Upper lobe of left lung (tissue), 6 donors: ENCODE measurements at regions not wholly inside any gene's neighbourhood (a gene's known extent, or its start where the extent isn't known, plus 50 kb on each side); places are given as distances from the start of the nearest gene placed in this dataset.

Source experiments
- ATAC-seq, 2 donors: fragments of 200-7000 bp; cut with Tn5 transposase; one replicate each; pipeline ENCODE4 v1.9.1; 2022; ENCODE audit warnings: mild to moderate bottlenecking in 2 of 2, moderate library complexity in 2 of 2; ENCODE audit not compliant: low FRiP score in 2 of 2
- DNase-seq, 2 donors: peaks; one replicate each; pipeline ENCODE4 v3.0.0-alpha.2; 2019 to 2020
- H3K27ac ChIP-seq, 4 donors: fragments of 200-600 bp; sonication (generic); one replicate each; pipeline ENCODE4 v1.5.1; 2016 to 2019
- H3K27me3 ChIP-seq, 4 donors: fragments of 200-600 bp; sonication (generic); one replicate each; pipeline ENCODE4 v1.5.1; 2017 to 2019
- H3K36me3 ChIP-seq, 4 donors: fragments of 200-600 bp; sonication (generic); one replicate each; pipeline ENCODE4 v1.5.1; 2016 to 2019
- H3K4me1 ChIP-seq, 4 donors: fragments of 200-600 bp; sonication (generic); one replicate each; pipeline ENCODE4 v1.5.1; 2018 to 2019
- H3K4me3 ChIP-seq, 4 donors: fragments of 200-600 bp; sonication (generic); one replicate each; pipeline ENCODE4 v1.5.1; 2017 to 2019; ENCODE audit warnings: mild to moderate bottlenecking in 2 of 4, moderate library complexity in 1 of 4
- H3K9me3 ChIP-seq, 4 donors: fragments of 200-600 bp; sonication (generic); one replicate each; pipeline ENCODE4 v1.5.1; 2018 to 2019
- CTCF ChIP-seq, 6 experiments: fragments of 450-650 bp in 4 of 6; fragments of 200-600 bp in 2 of 6; sonication (generic) in 2 of 6; IDR thresholded peaks; one replicate each; pipeline ENCODE4 v1.5.1; 2016 to 2019; ENCODE audit warnings: antibody characterized with exemption in 6 of 6
- EP300 ChIP-seq, 4 donors: sonication (generic); formaldehyde crosslinking; IDR thresholded peaks; one replicate each; pipeline ENCODE4 v1.5.1; 2017; ENCODE audit warnings: antibody characterized with exemption in 4 of 4, control low read depth in 2 of 4
- POLR2A ChIP-seq, 4 donors: fragments of 450-650 bp; IDR thresholded peaks; one replicate each; pipeline ENCODE4 v1.5.1; 2016 to 2017; ENCODE audit warnings: antibody characterized with exemption in 4 of 4, mild to moderate bottlenecking in 2 of 4
- POLR2AphosphoS5 ChIP-seq, 2 donors: sonication (generic); formaldehyde crosslinking; IDR thresholded peaks; one replicate each; pipeline ENCODE4 v1.5.1; 2017; ENCODE audit warnings: antibody characterized with exemption in 2 of 2
- whole genome bisulfite sequencing, 2 donors: methylation state at CpG; one replicate each; pipeline ENCODE4 v1.1.5; 2017 to 2018; 5-methylcytosine and 5-hydroxymethylcytosine counted together
- donor health status: DM: no; HTN: no; CAD: no; lungs with moderate emphysema.
- donor health status: DM: no; HTN: yes; CAD: no; lungs with severe emphysema.

- peak in 1 of 2 donors; percentile 75 for ATAC-seq
- TF ChIP-seq POLR2AphosphoS5 (IDR thresholded peaks at IDR 0.05): no peak
- peak in 5 of 6 experiments; percentile 26 to 53 (median 39) for TF ChIP-seq CTCF (IDR thresholded peaks at IDR 0.05)
Observed at GRCh38 chr2:180124273-180125139, 117.4 kb upstream of the CWC22 start.

GRCh38 chr2:180122874-180123273 is 115.8 kb upstream of the CWC22 start:
- no peak overlapping the region for H3K27ac ChIP-seq
- H3K36me3 ChIP-seq: no peaks in the 10 kb centered on the region
- no peaks in the 10 kb centered on the region for H3K9me3 ChIP-seq
- WGBS, 2 donors: 64 to 70% methylated on average over 2 of the region's 2 CpGs
- no peaks in the 10 kb centered on the region for H3K27me3 ChIP-seq
- no peaks in the 10 kb centered on the region for H3K4me1 ChIP-seq
- DNase-seq (no peak), ATAC-seq (no peak)
- H3K4me3 ChIP-seq: no peak overlapping the region
- TF ChIP-seq POLR2A (IDR thresholded peaks at IDR 0.05): no peak
- TF ChIP-seq CTCF (IDR thresholded peaks at IDR 0.05): no peak
- TF ChIP-seq EP300 (IDR thresholded peaks at IDR 0.05): no peak
- no peak for TF ChIP-seq POLR2AphosphoS5 (IDR thresholded peaks at IDR 0.05)

More at GRCh38 chr2:180124273-180125139, 117.4 kb upstream of the CWC22 start:
- Histone ChIP-seq H3K36me3 (no peaks in the 10 kb centered on the region), H3K9me3 (no peaks in the 10 kb centered on the region), H3K27me3 (no peaks in the 10 kb centered on the region), H3K4me3 (no peak overlapping the region), H3K4me1 (no peaks in the 10 kb centered on the region), H3K27ac (no peak overlapping the region)
- no peak for DNase-seq
- WGBS, 2 donors: 18 to 19% methylated on average over 8 of the region's 8 CpGs

GRCh38 chr2:180115675-180116074 is 108.6 kb upstream of the CWC22 start:
- WGBS, 2 donors: 74 to 76% methylated on average over 2 of the region's 2 CpGs
- DNase-seq (no peak), ATAC-seq (no peak)

GRCh38 chr2:180115269-180115668 is 108.2 kb upstream of the CWC22 start:
- DNase-seq: no peak
- ATAC-seq: no peak
- H3K36me3 ChIP-seq: no peaks in the 10 kb centered on the region
- H3K9me3 ChIP-seq: no peaks in the 10 kb centered on the region
- H3K27ac ChIP-seq: no peak overlapping the region
- TF ChIP-seq EP300 (IDR thresholded peaks at IDR 0.05): no peak
- TF ChIP-seq POLR2A (IDR thresholded peaks at IDR 0.05): no peak
- TF ChIP-seq POLR2AphosphoS5 (IDR thresholded peaks at IDR 0.05): no peak
- TF ChIP-seq CTCF (IDR thresholded peaks at IDR 0.05): no peak
- WGBS, 2 donors: 71 to 94% methylated on average over 2 of the region's 2 CpGs
- no peaks in the 10 kb centered on the region for H3K4me1 ChIP-seq
- no peaks in the 10 kb centered on the region for H3K27me3 ChIP-seq
- no peak overlapping the region for H3K4me3 ChIP-seq

More at GRCh38 chr2:180115675-180116074, 108.6 kb upstream of the CWC22 start:
- no peak for TF ChIP-seq POLR2AphosphoS5 (IDR thresholded peaks at IDR 0.05)
- no peak for TF ChIP-seq CTCF (IDR thresholded peaks at IDR 0.05)
- no peak for TF ChIP-seq EP300 (IDR thresholded peaks at IDR 0.05)
- TF ChIP-seq POLR2A (IDR thresholded peaks at IDR 0.05): no peak
- Histone ChIP-seq H3K4me1 (no peaks in the 10 kb centered on the region), H3K9me3 (no peaks in the 10 kb centered on the region), H3K27ac (no peak overlapping the region), H3K36me3 (no peaks in the 10 kb centered on the region), H3K4me3 (no peak overlapping the region), H3K27me3 (no peaks in the 10 kb centered on the region)

GRCh38 chr2:180111901-180112300 is 104.8 kb upstream of the CWC22 start:
- Histone ChIP-seq H3K27ac (no peak overlapping the region), H3K9me3 (no peaks in the 10 kb centered on the region), H3K27me3 (no peaks in the 10 kb centered on the region), H3K36me3 (no peaks in the 10 kb centered on the region), H3K4me1 (no peaks in the 10 kb centered on the region), H3K4me3 (no peak overlapping the region)
- TF ChIP-seq POLR2AphosphoS5 (IDR thresholded peaks at IDR 0.05): no peak
- WGBS, 2 donors: 81 to 84% methylated on average over 1 of the region's 1 CpG
- DNase-seq (no peak), ATAC-seq (no peak)
